Caki2 (cell line): ENCODE measurements at regions not wholly inside any gene's neighbourhood (a gene's known extent, or its start where the extent isn't known, plus 50 kb on each side); places are given as distances from the start of the nearest gene placed in this dataset.
"Not testable (repeated sequence)": the region's sequence is repeated elsewhere in the genome, so short reads cannot be mapped to it uniquely, and the experiment has no call there.

Source experiments
- DNase-seq: peaks from one replicate; pipeline ENCODE4 v3.0.0-alpha.2; 2015; ENCODE audit warnings: low read depth
- in situ Hi-C: cut with HindIII; loops from 2 replicates; pipeline ENCODE4 v1.10.0; 2016; ENCODE audit warnings: low sequenced_read_pairs, low pct_unique_long_range_greater_than_20kb, mixed read lengths

- DNase-seq, in situ Hi-C loops: not testable (repeated sequence)
Measured at GRCh38 chr9:3733527-3734262, 207.9 kb upstream of the RFX3 start.

GRCh38 chr9:3733039-3733408 is 207.2 kb upstream of the RFX3 start:
- in situ Hi-C loops: no loop called here

GRCh38 chr9:3732077-3733038 is 206.6 kb upstream of the RFX3 start:
- peak; percentile 78 for DNase-seq
- in situ Hi-C loops: no loop called here

More at GRCh38 chr9:3733039-3733408, 207.2 kb upstream of the RFX3 start:
- no peak for DNase-seq

- no peak for DNase-seq
- in situ Hi-C loops: no loop called here
Measured at GRCh38 chr9:3730511-3730922, 204.7 kb upstream of the RFX3 start.

GRCh38 chr9:3721096-3721495 is 195.3 kb upstream of the RFX3 start:
- no peak for DNase-seq
- in situ Hi-C loops: no loop called here

GRCh38 chr9:3719286-3719685 is 193.5 kb upstream of the RFX3 start:
- DNase-seq: no peak
- in situ Hi-C loops: no loop called here

GRCh38 chr9:3716415-3716814 is 190.6 kb upstream of the RFX3 start:
- in situ Hi-C loops: no loop called here
- DNase-seq: no peak

- peak; percentile 72 for DNase-seq
- in situ Hi-C loops: no loop called here
Measured at GRCh38 chr9:3708751-3709150, 182.9 kb upstream of the RFX3 start.

GRCh38 chr9:3704890-3705289 is 179.1 kb upstream of the RFX3 start:
- in situ Hi-C loops: no loop called here
- DNase-seq: no peak

GRCh38 chr9:3700772-3701171 is 175.0 kb upstream of the RFX3 start:
- no peak for DNase-seq
- in situ Hi-C loops: no loop called here

GRCh38 chr9:3699883-3700282 is 174.1 kb upstream of the RFX3 start:
- in situ Hi-C loops: no loop called here
- no peak for DNase-seq

GRCh38 chr9:3698531-3698930 is 172.7 kb upstream of the RFX3 start:
- no peak for DNase-seq
- in situ Hi-C loops: no loop called here

GRCh38 chr9:3698076-3698475 is 172.3 kb upstream of the RFX3 start:
- in situ Hi-C loops: no loop called here
- no peak for DNase-seq

GRCh38 chr9:3696368-3696767 is 170.6 kb upstream of the RFX3 start:
- DNase-seq: no peak
- in situ Hi-C loops: no loop called here

- in situ Hi-C loops: no loop called here
Measured at GRCh38 chr9:3692606-3693005, 166.8 kb upstream of the RFX3 start.

GRCh38 chr9:3689555-3689954 is 163.8 kb upstream of the RFX3 start:
- in situ Hi-C loops: no loop called here
- no peak for DNase-seq

More at GRCh38 chr9:3692606-3693005, 166.8 kb upstream of the RFX3 start:
- no peak for DNase-seq

GRCh38 chr9:3687145-3687544 is 161.3 kb upstream of the RFX3 start:
- no peak for DNase-seq
- in situ Hi-C loops: no loop called here

GRCh38 chr9:3682186-3682585 is 156.4 kb upstream of the RFX3 start:
- in situ Hi-C loops: no loop called here
- no peak for DNase-seq

GRCh38 chr9:3677541-3677940 is 151.7 kb upstream of the RFX3 start:
- in situ Hi-C loops: no loop called here
- DNase-seq: no peak
